Transverse colon (tissue), 4 donors: ENCODE measurements at regions not wholly inside any gene's neighbourhood (a gene's known extent, or its start where the extent isn't known, plus 50 kb on each side); places are given as distances from the start of the nearest gene placed in this dataset.

ENCODE experiments used
- CTCF ChIP-seq, 5 experiments: fragments of 200-600 bp in 3 of 5; fragments of 450-650 bp in 2 of 5; sonication (generic) in 3 of 5; IDR thresholded peaks; 1 replicate in 2 of 5; 2 replicates in 3 of 5; pipeline ENCODE4 v1.5.1; 2016 to 2017; ENCODE audit warnings: antibody characterized with exemption in 5 of 5, inconsistent platforms in 3 of 5, mild to moderate bottlenecking in 2 of 5, moderate library complexity in 1 of 5
- POLR2AphosphoS5 ChIP-seq, 3 donors: sonication (generic); formaldehyde crosslinking; IDR thresholded peaks; one replicate each; pipeline ENCODE4 v1.6.1; 2016; ENCODE audit warnings: antibody characterized with exemption in 3 of 3

GRCh38 chr18:11392980-11393885 is 216.2 kb upstream of the SLC35G4 start:
- TF ChIP-seq CTCF (IDR thresholded peaks at IDR 0.05), result no peak
- no peak for TF ChIP-seq POLR2AphosphoS5 (IDR thresholded peaks at IDR 0.05)
